Fibroblast of lung (primary cell): ENCODE measurements at regions not wholly inside any gene's neighbourhood (a gene's known extent, or its start where the extent isn't known, plus 50 kb on each side); places are given as distances from the start of the nearest gene placed in this dataset.

Experiments used
- EZH2 ChIP-seq: IDR thresholded peaks from 2 replicates; pipeline ENCODE4 v1.5.1; 2012; ENCODE audit warnings: low read length, control low read depth, mild to moderate bottlenecking; ENCODE audit errors: missing control alignments
- TF ChIP-seq, protein P1 (sequence below), 2 donors: IDR thresholded peaks in 1 of 2; conservative IDR thresholded peaks in 1 of 2; 1 replicate in 1 of 2; 2 replicates in 1 of 2; pipeline ENCODE4 v1.5.1; 2011 to 2012; ENCODE audit warnings: low read length in 2 of 2, control low read depth in 1 of 2, inconsistent platforms in 1 of 2, low read depth in 1 of 2, mild to moderate bottlenecking in 1 of 2

GRCh38 chr3:34599595-34599994, 801.2 kb downstream of the PDCD6IP start:
- TF ChIP-seq, protein P1, sequence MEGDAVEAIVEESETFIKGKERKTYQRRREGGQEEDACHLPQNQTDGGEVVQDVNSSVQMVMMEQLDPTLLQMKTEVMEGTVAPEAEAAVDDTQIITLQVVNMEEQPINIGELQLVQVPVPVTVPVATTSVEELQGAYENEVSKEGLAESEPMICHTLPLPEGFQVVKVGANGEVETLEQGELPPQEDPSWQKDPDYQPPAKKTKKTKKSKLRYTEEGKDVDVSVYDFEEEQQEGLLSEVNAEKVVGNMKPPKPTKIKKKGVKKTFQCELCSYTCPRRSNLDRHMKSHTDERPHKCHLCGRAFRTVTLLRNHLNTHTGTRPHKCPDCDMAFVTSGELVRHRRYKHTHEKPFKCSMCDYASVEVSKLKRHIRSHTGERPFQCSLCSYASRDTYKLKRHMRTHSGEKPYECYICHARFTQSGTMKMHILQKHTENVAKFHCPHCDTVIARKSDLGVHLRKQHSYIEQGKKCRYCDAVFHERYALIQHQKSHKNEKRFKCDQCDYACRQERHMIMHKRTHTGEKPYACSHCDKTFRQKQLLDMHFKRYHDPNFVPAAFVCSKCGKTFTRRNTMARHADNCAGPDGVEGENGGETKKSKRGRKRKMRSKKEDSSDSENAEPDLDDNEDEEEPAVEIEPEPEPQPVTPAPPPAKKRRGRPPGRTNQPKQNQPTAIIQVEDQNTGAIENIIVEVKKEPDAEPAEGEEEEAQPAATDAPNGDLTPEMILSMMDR (conservative IDR thresholded peaks at IDR 0.05 in 1 of 2, IDR thresholded peaks at IDR 0.05 in 1 of 2; ENCODE audit: low read depth in 1 of 2, low read length in 2 of 2), result no peak
- no peak for TF ChIP-seq EZH2
